Dendritic cell treated with granulocyte-macrophage colony-stimulating factor and Interleukin-4, amounts not matched to agents 40 ng/mL and 50 ng/mL, for 4 days (primary cell): ENCODE measurements at regions not wholly inside any gene's neighbourhood (a gene's known extent, or its start where the extent isn't known, plus 50 kb on each side); places are given as distances from the start of the nearest gene placed in this dataset.
A peak's percentile ranks its signal among the peaks of the same experiment; 100 is the strongest.

ENCODE experiments used
- H3K27ac Mint-ChIP-seq: one replicate; pipeline ENCODE4 v1.8.0; 2022; ENCODE audit warnings: mild to moderate bottlenecking, mixed read lengths
- H3K27me3 Mint-ChIP-seq: one replicate; pipeline ENCODE4 v1.8.0; 2022; ENCODE audit warnings: mild to moderate bottlenecking, mixed read lengths
- H3K36me3 Mint-ChIP-seq: one replicate; pipeline ENCODE4 v1.8.0; 2022; ENCODE audit warnings: low read depth, mixed read lengths
- H3K4me1 Mint-ChIP-seq: one replicate; pipeline ENCODE4 v1.8.0; 2022; ENCODE audit warnings: low read depth, mixed read lengths
- H3K4me3 Mint-ChIP-seq: one replicate; pipeline ENCODE4 v1.8.0; 2022; ENCODE audit warnings: mild to moderate bottlenecking, moderate library complexity, mixed read lengths
- H3K9me3 Mint-ChIP-seq: one replicate; pipeline ENCODE4 v1.8.0; 2022; ENCODE audit warnings: mixed read lengths
- intact Hi-C: fragments of 100-400 bp; cut with micrococcal nuclease; formaldehyde crosslinking; loops from one replicate; pipeline ENCODE4 v1.15.0; 2022

- H3K27me3 Mint-ChIP-seq = no peaks in the 10 kb centered on the region
- H3K4me3 Mint-ChIP-seq = no peak overlapping the region
- no peaks in the 10 kb centered on the region for H3K36me3 Mint-ChIP-seq
- no peaks in the 10 kb centered on the region for H3K4me1 Mint-ChIP-seq
- intact Hi-C loops = no loop called here
- H3K27ac Mint-ChIP-seq = no peak overlapping the region
- no peaks in the 10 kb centered on the region for H3K9me3 Mint-ChIP-seq
These were observed 58.8 kb upstream of the MSTN start for GRCh38 chr2:190121305-190121704.

GRCh38 chr2:190119923-190120590, 57.5 kb upstream of the MSTN start:
- Mint-ChIP-seq H3K9me3 (no peaks in the 10 kb centered on the region), H3K27me3 (no peaks in the 10 kb centered on the region), H3K36me3 (no peaks in the 10 kb centered on the region), H3K27ac (no peak overlapping the region), H3K4me1 (no peaks in the 10 kb centered on the region), H3K4me3 (no peak overlapping the region)
- intact Hi-C loops = no loop called here

GRCh38 chr2:190119257-190119656, 56.7 kb upstream of the MSTN start:
- H3K9me3 Mint-ChIP-seq = no peaks in the 10 kb centered on the region
- H3K4me1 Mint-ChIP-seq = no peaks in the 10 kb centered on the region
- H3K36me3 Mint-ChIP-seq = no peaks in the 10 kb centered on the region
- intact Hi-C loops = no loop called here
- H3K4me3 Mint-ChIP-seq = peak overlapping the region; percentile 39
- no peaks in the 10 kb centered on the region for H3K27me3 Mint-ChIP-seq
- no peak overlapping the region for H3K27ac Mint-ChIP-seq

GRCh38 chr2:190117305-190117704, 54.8 kb upstream of the MSTN start:
- Mint-ChIP-seq H3K36me3 (no peaks in the 10 kb centered on the region), H3K27ac (no peak overlapping the region), H3K9me3 (no peaks in the 10 kb centered on the region), H3K4me3 (no peak overlapping the region), H3K27me3 (no peaks in the 10 kb centered on the region), H3K4me1 (no peaks in the 10 kb centered on the region)
- intact Hi-C loops = no loop called here

- intact Hi-C loops = no loop called here
- Mint-ChIP-seq H3K9me3 (no peaks in the 10 kb centered on the region), H3K36me3 (no peaks in the 10 kb centered on the region)
These were observed 50.5 kb upstream of the MSTN start for GRCh38 chr2:190113000-190113399.

More at GRCh38 chr2:190113000-190113399, 50.5 kb upstream of the MSTN start:
- H3K27ac Mint-ChIP-seq = no peak overlapping the region
- H3K4me1 Mint-ChIP-seq = no peaks in the 10 kb centered on the region
- no peaks in the 10 kb centered on the region for H3K27me3 Mint-ChIP-seq
- H3K4me3 Mint-ChIP-seq = no peak overlapping the region
